ENCODE measurements at regions not wholly inside any gene's neighbourhood (a gene's known extent, or its start where the extent isn't known, plus 50 kb on each side); places are given as distances from the start of the nearest gene placed in this dataset.
A peak's percentile ranks its signal among the peaks of the same experiment; 100 is the strongest.

GRCh38 chr1:31497601-31498000 lies 78.7 kb upstream of the TINAGL1 start:
- CTCF ChIA-PET, result no interaction called here
- POLR2A ChIA-PET, result no interaction called here
- DNase-seq (ENCODE audit: extremely low spot score), result no peak
- TF ChIP-seq HDGF (IDR thresholded peaks at IDR 0.05; ENCODE audit: borderline replicate concordance) (no peak), NFRKB (IDR thresholded peaks at IDR 0.05) (no peak), TARDBP (IDR thresholded peaks at IDR 0.05) (no peak), LEF1 (IDR thresholded peaks at IDR 0.05; ENCODE audit: borderline replicate concordance) (no peak), L3MBTL2 (conservative IDR thresholded peaks at IDR 0.05) (no peak), CTBP1 (IDR thresholded peaks at IDR 0.05; ENCODE audit: borderline replicate concordance) (no peak), ARNT (IDR thresholded peaks at IDR 0.05) (no peak), ZNF384 (IDR thresholded peaks at IDR 0.05) (no peak), FOXA1 (IDR thresholded peaks at IDR 0.05) (no peak), FOXM1 (IDR thresholded peaks at IDR 0.05; ENCODE audit: borderline replicate concordance) (no peak), FOXK2 (IDR thresholded peaks at IDR 0.05) (no peak), BHLHE40 (IDR thresholded peaks at IDR 0.05; ENCODE audit: borderline replicate concordance) (no peak), SP1 (IDR thresholded peaks at IDR 0.05) (no peak), ELF4 (IDR thresholded peaks at IDR 0.05) (no peak), PKNOX1 (IDR thresholded peaks at IDR 0.05) (no peak), SUZ12 (IDR thresholded peaks at IDR 0.05) (no peak)

GRCh38 chr1:31498376-31499040 lies 77.8 kb upstream of the TINAGL1 start:
- peak; percentile 5 for DNase-seq (ENCODE audit: extremely low spot score)
- CTCF ChIA-PET, result no interaction called here
- POLR2A ChIA-PET, result no interaction called here
- TF ChIP-seq FOXM1 (IDR thresholded peaks at IDR 0.05; ENCODE audit: borderline replicate concordance) (no peak), ZNF384 (IDR thresholded peaks at IDR 0.05) (no peak), HDGF (IDR thresholded peaks at IDR 0.05; ENCODE audit: borderline replicate concordance) (no peak), ELF4 (IDR thresholded peaks at IDR 0.05) (no peak), CTBP1 (IDR thresholded peaks at IDR 0.05; ENCODE audit: borderline replicate concordance) (no peak), FOXA1 (IDR thresholded peaks at IDR 0.05) (no peak), NFRKB (IDR thresholded peaks at IDR 0.05) (no peak), SUZ12 (IDR thresholded peaks at IDR 0.05) (no peak), BHLHE40 (IDR thresholded peaks at IDR 0.05; ENCODE audit: borderline replicate concordance) (no peak), TARDBP (IDR thresholded peaks at IDR 0.05) (no peak)

GRCh38 chr1:31501505-31501904 lies 74.8 kb upstream of the TINAGL1 start:
- DNase-seq (ENCODE audit: extremely low spot score), result peak; percentile 52
- CTCF ChIA-PET, result interaction anchor here (1.0 to 1.6 kb wide), 3 partner anchors 9 to 48 kb away, joined by 3 to 4 read pairs (median 4); no protein-coding TSS in a partner anchor
- POLR2A ChIA-PET, result no interaction called here
- TF ChIP-seq FOXM1 (IDR thresholded peaks at IDR 0.05; ENCODE audit: borderline replicate concordance) (no peak), NFRKB (IDR thresholded peaks at IDR 0.05) (no peak), ELF4 (IDR thresholded peaks at IDR 0.05) (no peak), ARNT (IDR thresholded peaks at IDR 0.05) (no peak), SP1 (IDR thresholded peaks at IDR 0.05) (no peak), SUZ12 (IDR thresholded peaks at IDR 0.05) (no peak), L3MBTL2 (conservative IDR thresholded peaks at IDR 0.05) (no peak), TARDBP (IDR thresholded peaks at IDR 0.05) (no peak), ZNF384 (IDR thresholded peaks at IDR 0.05) (no peak), FOXK2 (IDR thresholded peaks at IDR 0.05) (no peak), CTBP1 (IDR thresholded peaks at IDR 0.05; ENCODE audit: borderline replicate concordance) (no peak), HDGF (IDR thresholded peaks at IDR 0.05; ENCODE audit: borderline replicate concordance) (no peak), PKNOX1 (IDR thresholded peaks at IDR 0.05) (no peak), BHLHE40 (IDR thresholded peaks at IDR 0.05; ENCODE audit: borderline replicate concordance) (no peak), LEF1 (IDR thresholded peaks at IDR 0.05; ENCODE audit: borderline replicate concordance) (no peak), FOXA1 (IDR thresholded peaks at IDR 0.05) (no peak)

DNA sequence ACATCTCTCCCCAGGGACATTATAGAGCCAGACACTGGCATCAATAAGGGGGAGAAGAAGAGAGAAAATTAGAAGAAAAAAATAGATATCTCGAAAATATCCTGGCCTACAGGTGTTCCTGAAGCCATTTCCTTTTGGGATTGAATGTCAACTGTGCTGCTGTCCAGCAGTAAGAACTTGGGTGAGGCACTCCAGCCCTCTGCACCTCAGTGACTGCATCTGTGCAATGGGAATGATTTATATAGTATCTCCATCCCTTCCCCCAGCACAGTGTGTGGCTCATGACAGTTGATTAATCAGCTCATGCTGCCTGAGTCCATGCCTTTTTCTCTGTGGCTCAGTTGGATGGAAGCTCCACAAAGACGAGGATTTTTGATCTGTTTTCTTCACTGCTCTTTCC lies 74.1 kb upstream of the TINAGL1 start:
- ChIA-PET CTCF (interaction anchor here (0.6 to 1.2 kb wide), 2 partner anchors 8 to 161 kb away, joined by 3 to 5 read pairs; no protein-coding TSS in a partner anchor), POLR2A (no interaction called here)
- no peak for TF ChIP-seq L3MBTL2 (conservative IDR thresholded peaks at IDR 0.05)
- TF ChIP-seq FOXK2 (IDR thresholded peaks at IDR 0.05), result no peak
- TF ChIP-seq ZNF384 (IDR thresholded peaks at IDR 0.05), result no peak
- TF ChIP-seq LEF1 (IDR thresholded peaks at IDR 0.05; ENCODE audit: borderline replicate concordance), result no peak
- TF ChIP-seq TARDBP (IDR thresholded peaks at IDR 0.05), result no peak
- no peak for TF ChIP-seq BHLHE40 (IDR thresholded peaks at IDR 0.05; ENCODE audit: borderline replicate concordance)
- TF ChIP-seq FOXA1 (IDR thresholded peaks at IDR 0.05), result no peak
- TF ChIP-seq PKNOX1 (IDR thresholded peaks at IDR 0.05), result no peak
- no peak for TF ChIP-seq ARNT (IDR thresholded peaks at IDR 0.05)
- TF ChIP-seq SP1 (IDR thresholded peaks at IDR 0.05), result no peak
- TF ChIP-seq NFRKB (IDR thresholded peaks at IDR 0.05), result no peak
- TF ChIP-seq FOXM1 (IDR thresholded peaks at IDR 0.05; ENCODE audit: borderline replicate concordance), result no peak
- DNase-seq (ENCODE audit: extremely low spot score), result no peak

- CTCF ChIA-PET, result interaction anchor here (0.6 kb wide), 1 partner anchor 161 kb away, joined by 5 read pairs; no protein-coding TSS in a partner anchor
- TF ChIP-seq PKNOX1 (IDR thresholded peaks at IDR 0.05), result no peak
- no peak for TF ChIP-seq L3MBTL2 (conservative IDR thresholded peaks at IDR 0.05)
- TF ChIP-seq BHLHE40 (IDR thresholded peaks at IDR 0.05; ENCODE audit: borderline replicate concordance), result no peak
- TF ChIP-seq ZNF384 (IDR thresholded peaks at IDR 0.05), result no peak
- no peak for TF ChIP-seq LEF1 (IDR thresholded peaks at IDR 0.05; ENCODE audit: borderline replicate concordance)
- TF ChIP-seq HDGF (IDR thresholded peaks at IDR 0.05; ENCODE audit: borderline replicate concordance), result no peak
- no peak for TF ChIP-seq SUZ12 (IDR thresholded peaks at IDR 0.05)
- no peak for TF ChIP-seq FOXK2 (IDR thresholded peaks at IDR 0.05)
- no peak for TF ChIP-seq ELF4 (IDR thresholded peaks at IDR 0.05)
- TF ChIP-seq CTBP1 (IDR thresholded peaks at IDR 0.05; ENCODE audit: borderline replicate concordance), result no peak
- no peak for TF ChIP-seq SP1 (IDR thresholded peaks at IDR 0.05)
- TF ChIP-seq ARNT (IDR thresholded peaks at IDR 0.05), result no peak
- TF ChIP-seq FOXA1 (IDR thresholded peaks at IDR 0.05), result no peak
- TF ChIP-seq TARDBP (IDR thresholded peaks at IDR 0.05), result no peak
- TF ChIP-seq NFRKB (IDR thresholded peaks at IDR 0.05), result no peak
- TF ChIP-seq FOXM1 (IDR thresholded peaks at IDR 0.05; ENCODE audit: borderline replicate concordance), result no peak
- DNase-seq (ENCODE audit: extremely low spot score), result no peak
- POLR2A ChIA-PET, result no interaction called here
These were observed 73.3 kb upstream of the TINAGL1 start for GRCh38 chr1:31502926-31503511.
